HUES6 (cell line): ENCODE measurements at regions not wholly inside any gene's neighbourhood (a gene's known extent, or its start where the extent isn't known, plus 50 kb on each side); places are given as distances from the start of the nearest gene placed in this dataset.

Experiments
- H3K27ac ChIP-seq: 2 replicates; pipeline ENCODE4 v1.7.0; 2013; ENCODE audit warnings: low read depth, mild to moderate bottlenecking, low read length, inconsistent platforms
- H3K27me3 ChIP-seq: 2 replicates; pipeline ENCODE4 v1.6.1; 2013; ENCODE audit warnings: low read length; ENCODE audit not compliant: control insufficient read depth, insufficient read depth
- H3K36me3 ChIP-seq: 2 replicates; pipeline ENCODE4 v1.6.1; 2013; ENCODE audit warnings: low read length; ENCODE audit not compliant: control insufficient read depth, insufficient read depth
- H3K4me1 ChIP-seq: 2 replicates; pipeline ENCODE4 v1.6.1; 2013; ENCODE audit warnings: low read length; ENCODE audit not compliant: control insufficient read depth, insufficient read depth
- H3K4me3 ChIP-seq: 2 replicates; pipeline ENCODE4 v1.5.1; 2013; ENCODE audit warnings: low read depth, low read length
- H3K9ac ChIP-seq: one replicate; pipeline ENCODE4 v1.6.1; 2013; ENCODE audit warnings: mild to moderate bottlenecking, low read length
- H3K9me3 ChIP-seq: 2 replicates; pipeline ENCODE4 v1.6.1; 2013; ENCODE audit warnings: low read depth, low read length; ENCODE audit not compliant: control insufficient read depth, insufficient read depth

DNA sequence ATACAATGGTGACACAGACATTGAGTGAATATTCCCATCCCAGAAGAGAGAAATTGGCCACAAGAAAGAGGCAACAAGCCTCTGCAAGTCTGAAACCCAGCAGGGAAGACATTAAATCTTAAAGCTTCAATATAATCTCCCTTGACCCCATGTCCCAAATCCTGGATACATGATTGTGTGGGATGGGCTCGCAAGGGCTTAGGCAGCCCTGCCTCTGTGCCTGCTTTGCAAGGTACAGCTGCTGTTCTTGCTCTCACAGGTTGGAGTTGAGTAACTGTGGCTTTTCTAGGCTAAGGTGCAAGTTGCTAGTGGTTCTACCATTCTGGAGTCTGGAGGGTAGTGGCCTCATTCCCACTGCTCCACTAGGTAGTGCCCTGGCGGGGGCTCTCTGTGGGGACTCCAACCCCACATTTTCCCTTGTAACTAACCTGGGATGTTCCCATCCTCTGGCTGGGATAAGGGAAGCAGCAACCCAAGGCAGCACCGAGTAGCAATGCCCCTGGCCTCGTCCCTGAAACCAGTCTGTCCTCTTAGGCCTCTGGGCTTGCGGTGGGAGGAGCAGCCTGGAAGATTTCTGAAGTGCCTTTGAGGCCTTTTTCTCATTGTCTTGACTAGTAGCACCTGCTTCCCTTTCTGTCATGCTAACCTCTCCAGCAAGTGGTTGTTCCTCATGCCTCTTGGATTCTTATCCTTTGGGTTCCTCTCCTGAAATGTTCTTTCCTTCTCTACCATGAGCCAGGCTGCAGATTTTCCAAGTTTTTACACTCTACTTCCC is 90.0 kb downstream of the FAM174B start:
- Histone ChIP-seq H3K27ac (no peak overlapping the region), H3K9ac (no peak overlapping the region), H3K36me3 (no peaks in the 10 kb centered on the region), H3K9me3 (no peaks in the 10 kb centered on the region), H3K4me1 (no peaks in the 10 kb centered on the region), H3K27me3 (peaks cover 3% of the 10 kb centered on the region; the same call in 1 of the 2 replicates), H3K4me3 (no peak overlapping the region)

DNA sequence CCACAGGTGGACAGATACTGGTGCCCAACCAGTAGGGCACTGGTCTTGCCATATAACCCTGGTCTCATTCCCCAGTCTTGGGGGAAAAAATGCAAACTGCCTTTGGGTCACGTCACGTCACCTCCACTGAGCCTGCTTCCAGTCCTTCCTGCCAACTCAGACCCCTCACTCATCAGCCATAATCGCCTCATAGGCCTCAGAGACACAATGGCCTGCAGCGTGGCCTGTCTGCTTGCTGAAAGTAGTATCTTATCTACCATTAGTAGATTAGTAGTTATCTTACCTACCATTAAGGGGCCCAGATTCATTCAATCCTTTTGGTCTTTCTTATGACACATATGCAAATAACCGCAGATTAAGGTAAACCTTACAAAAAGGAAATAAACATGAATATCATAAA is 93.8 kb downstream of the FAM174B start:
- H3K9ac ChIP-seq, result no peak overlapping the region
- peaks cover 3% of the 10 kb centered on the region; the same call in 1 of the 2 replicates for H3K9me3 ChIP-seq
- H3K27me3 ChIP-seq, result no peaks in the 10 kb centered on the region
- no peaks in the 10 kb centered on the region for H3K36me3 ChIP-seq
- H3K4me1 ChIP-seq, result no peaks in the 10 kb centered on the region
- H3K4me3 ChIP-seq, result no peak overlapping the region
- H3K27ac ChIP-seq, result no peak overlapping the region

DNA sequence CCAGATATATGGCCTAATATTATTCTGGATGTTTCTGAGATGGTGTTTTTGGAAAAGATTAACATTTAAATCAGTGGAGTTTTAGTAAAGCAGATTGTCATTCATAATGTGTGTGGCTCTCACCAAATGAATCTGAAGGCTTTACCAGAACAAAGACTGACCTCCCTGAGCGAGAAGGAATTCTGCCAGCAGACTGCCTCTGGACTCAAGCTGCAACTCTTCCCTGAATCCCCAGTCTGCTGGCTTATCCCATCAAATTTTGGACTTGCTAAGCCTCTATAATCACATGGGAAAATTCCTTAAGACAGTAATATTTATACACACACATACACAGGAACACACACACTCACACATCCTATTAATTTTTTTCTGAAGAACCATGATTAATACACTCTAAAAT is 102.3 kb downstream of the FAM174B start:
- no peaks in the 10 kb centered on the region for H3K4me1 ChIP-seq
- H3K9ac ChIP-seq, result no peak overlapping the region
- no peaks in the 10 kb centered on the region; the same call in 1 of the 2 replicates for H3K36me3 ChIP-seq
- no peak overlapping the region for H3K27ac ChIP-seq
- H3K4me3 ChIP-seq, result no peak overlapping the region
- no peaks in the 10 kb centered on the region; the same call in 1 of the 2 replicates for H3K9me3 ChIP-seq
- no peaks in the 10 kb centered on the region for H3K27me3 ChIP-seq

DNA sequence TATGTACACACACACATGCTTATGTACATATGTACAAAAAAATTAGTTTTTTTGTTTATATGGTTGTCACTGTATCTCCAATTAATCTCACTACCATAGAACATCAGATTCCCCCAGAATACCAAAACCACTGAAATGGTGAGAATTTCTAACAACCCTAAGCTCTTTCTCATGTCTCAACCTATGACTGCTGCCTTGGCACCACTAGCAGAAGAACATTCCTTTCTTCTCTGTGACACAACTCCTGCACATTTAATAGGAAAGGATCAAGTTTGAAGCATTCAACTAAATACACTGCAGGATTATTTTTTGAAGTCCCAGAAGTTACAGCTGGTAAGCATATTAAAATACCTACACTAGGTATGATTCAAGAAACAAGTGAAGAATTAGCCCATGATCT is 109.6 kb downstream of the FAM174B start:
- Histone ChIP-seq H3K4me1 (no peaks in the 10 kb centered on the region), H3K9ac (no peak overlapping the region), H3K36me3 (no peaks in the 10 kb centered on the region; the same call in 1 of the 2 replicates), H3K9me3 (peaks cover 3% of the 10 kb centered on the region; the same call in 1 of the 2 replicates), H3K27me3 (no peaks in the 10 kb centered on the region), H3K4me3 (no peak overlapping the region), H3K27ac (no peak overlapping the region)

DNA sequence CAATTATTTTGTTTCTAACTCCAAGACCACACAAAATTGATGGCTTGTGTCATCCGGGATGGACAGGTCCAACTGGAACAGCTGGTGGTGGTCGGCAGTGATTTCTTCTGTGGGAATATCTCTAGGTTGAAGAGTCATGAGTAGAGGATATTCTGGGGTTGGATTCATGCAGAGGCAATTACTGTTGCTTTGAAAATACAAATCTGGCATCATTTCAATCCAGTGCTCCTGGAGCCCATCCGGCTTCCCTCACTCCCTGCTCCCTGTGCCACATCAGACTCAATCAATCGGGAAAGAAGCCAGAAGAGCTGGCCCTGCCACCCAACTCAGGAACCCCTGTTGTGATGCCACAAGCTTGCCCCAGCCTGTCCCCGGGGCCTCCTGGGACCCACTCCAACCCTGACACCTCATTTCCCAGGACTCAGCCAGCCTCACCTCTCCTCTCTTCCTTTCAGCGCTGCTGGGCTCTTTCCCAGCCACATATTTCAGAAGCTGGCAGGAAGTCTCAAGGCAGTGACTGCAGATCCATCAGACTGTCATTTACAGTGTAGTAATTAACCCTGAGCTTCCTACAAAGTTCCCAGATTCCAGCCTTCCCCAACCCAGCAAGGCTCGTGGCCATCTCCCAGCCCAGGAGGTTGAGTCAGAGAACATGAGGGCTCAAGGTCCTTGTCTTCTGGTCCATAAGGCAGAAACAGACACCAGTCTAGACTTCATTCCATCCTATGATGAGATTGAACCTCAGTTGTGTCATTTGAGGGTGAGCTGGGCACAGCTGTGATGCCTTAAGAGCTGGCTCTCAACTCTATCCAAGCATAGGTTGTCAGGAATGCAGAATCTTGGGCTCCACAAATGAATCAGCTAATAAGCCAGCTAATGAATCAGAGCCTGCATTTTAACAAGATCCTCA is 114.0 kb downstream of the FAM174B start:
- Histone ChIP-seq H3K9ac (no peak overlapping the region), H3K36me3 (peaks cover 4% of the 10 kb centered on the region; the same call in 1 of the 2 replicates), H3K9me3 (peaks cover 23% of the 10 kb centered on the region; the same call in 1 of the 2 replicates), H3K4me1 (no peaks in the 10 kb centered on the region), H3K27me3 (no peaks in the 10 kb centered on the region), H3K27ac (no peak overlapping the region), H3K4me3 (no peak overlapping the region)

DNA sequence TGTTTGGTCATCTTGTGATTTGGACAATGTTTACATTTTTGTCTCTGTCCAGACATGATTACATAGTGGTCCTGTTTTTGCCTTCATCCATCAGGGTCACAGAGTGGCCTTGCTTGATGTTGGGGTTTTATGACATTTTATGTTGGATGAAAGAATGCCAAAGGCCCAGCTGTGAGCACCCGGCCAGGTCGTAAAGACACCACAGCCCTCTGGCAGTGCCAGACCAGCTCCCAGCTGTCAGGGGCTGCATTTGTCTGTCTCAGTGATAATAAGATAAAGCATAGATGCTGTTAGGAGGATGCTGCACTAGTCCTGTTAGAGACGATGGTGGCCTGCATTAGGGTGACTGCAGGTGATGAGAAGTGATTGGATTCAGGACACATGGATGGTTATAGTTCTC is 117.5 kb downstream of the FAM174B start:
- H3K27ac ChIP-seq, result no peak overlapping the region
- H3K4me1 ChIP-seq, result no peaks in the 10 kb centered on the region
- H3K27me3 ChIP-seq, result no peaks in the 10 kb centered on the region
- no peak overlapping the region for H3K9ac ChIP-seq
- H3K9me3 ChIP-seq, result peaks cover 35% of the 10 kb centered on the region
- H3K4me3 ChIP-seq, result no peak overlapping the region
- H3K36me3 ChIP-seq, result peaks cover 32% of the 10 kb centered on the region; the same call in 1 of the 2 replicates

DNA sequence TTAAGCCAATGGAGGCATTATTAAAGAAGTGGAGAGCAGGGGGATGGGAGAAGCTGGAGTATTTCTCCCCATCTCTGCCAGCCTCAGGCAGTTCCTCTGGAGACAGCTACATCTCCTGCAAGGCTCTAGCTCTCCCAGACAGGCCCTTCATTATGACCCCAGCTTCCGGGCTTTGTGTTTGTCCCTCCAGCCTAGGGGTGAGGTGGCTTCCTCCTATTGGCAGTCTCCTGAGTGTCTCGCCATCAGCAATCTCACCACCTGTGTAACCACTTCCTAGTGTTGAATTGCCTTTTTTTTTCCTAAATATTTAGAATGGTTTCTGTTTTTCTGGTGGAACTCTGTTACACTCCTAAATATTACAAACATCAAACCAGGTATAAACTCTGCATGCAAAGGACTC is 122.3 kb downstream of the FAM174B start:
- Histone ChIP-seq H3K9ac (no peak overlapping the region), H3K4me3 (no peak overlapping the region), H3K27ac (no peak overlapping the region), H3K4me1 (no peaks in the 10 kb centered on the region), H3K36me3 (peaks cover 78% of the 10 kb centered on the region; the same call in 1 of the 2 replicates), H3K27me3 (no peaks in the 10 kb centered on the region), H3K9me3 (peaks cover 32% of the 10 kb centered on the region)

DNA sequence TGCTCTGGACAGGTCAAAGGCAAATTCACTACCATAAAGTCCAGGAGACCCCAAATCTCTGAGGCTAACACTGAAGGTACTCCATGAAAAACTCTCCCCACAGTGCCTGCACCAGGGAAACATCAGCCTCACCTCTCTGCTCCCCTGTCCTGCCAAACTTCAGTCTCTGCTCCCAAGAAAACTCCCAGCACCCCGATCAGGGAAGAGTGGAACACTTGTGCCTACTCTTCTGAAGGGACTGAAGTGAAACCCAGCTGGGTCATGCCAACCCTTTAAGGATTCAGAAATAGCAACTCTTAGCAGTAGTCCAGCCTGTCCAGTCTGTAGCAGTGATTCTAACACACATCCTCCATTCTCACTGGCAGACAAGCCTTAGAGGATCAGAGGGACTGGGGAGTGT is 124.2 kb downstream of the FAM174B start:
- Histone ChIP-seq H3K27ac (no peak overlapping the region), H3K4me3 (no peak overlapping the region), H3K27me3 (no peaks in the 10 kb centered on the region), H3K4me1 (no peaks in the 10 kb centered on the region), H3K9me3 (peaks cover 27% of the 10 kb centered on the region), H3K36me3 (peaks cover 89% of the 10 kb centered on the region; the same call in 1 of the 2 replicates), H3K9ac (no peak overlapping the region)

DNA sequence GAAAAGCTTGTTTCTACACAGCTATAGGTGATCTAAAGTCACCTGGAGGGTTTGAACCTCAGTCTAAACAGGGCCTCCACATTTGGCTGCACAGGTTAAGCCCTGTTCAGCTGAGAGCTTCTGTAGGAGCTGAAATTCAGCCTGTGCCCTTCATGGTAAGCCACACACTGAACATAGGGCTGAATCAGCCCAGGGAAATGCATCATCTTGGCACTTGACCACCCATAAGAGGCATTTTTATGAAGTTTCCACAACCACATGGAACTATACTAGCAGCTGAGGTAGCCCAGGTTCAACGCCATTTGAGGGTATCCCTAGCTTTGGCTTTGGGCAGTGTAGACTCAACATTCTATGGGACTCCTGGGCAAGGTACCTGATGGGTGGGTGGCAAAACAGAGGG is 126.8 kb downstream of the FAM174B start:
- no peak overlapping the region for H3K27ac ChIP-seq
- no peak overlapping the region for H3K4me3 ChIP-seq
- H3K36me3 ChIP-seq, result peaks cover 70% of the 10 kb centered on the region; the same call in 1 of the 2 replicates
- no peaks in the 10 kb centered on the region for H3K27me3 ChIP-seq
- H3K9me3 ChIP-seq, result peaks cover 17% of the 10 kb centered on the region
- H3K9ac ChIP-seq, result no peak overlapping the region
- H3K4me1 ChIP-seq, result no peaks in the 10 kb centered on the region

DNA sequence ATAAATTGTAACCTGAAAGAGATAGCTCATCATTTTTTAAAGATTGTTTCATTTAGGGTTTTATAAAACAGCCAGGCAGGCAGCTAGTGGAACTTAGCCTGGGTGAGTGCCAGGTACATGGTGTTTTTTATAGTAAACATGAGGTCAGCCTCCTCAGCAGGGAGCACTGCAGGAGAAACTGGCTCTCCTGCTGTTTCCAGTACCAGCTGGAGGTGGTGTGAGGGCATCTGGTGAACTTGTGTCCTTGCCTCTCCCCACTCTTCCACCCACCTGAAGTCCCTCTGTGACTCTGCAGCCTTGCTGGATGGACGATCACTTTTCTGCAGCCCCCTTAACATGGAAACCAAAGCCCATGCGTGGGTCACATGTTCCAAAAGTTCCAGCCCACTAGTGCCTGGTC is 128.4 kb downstream of the FAM174B start:
- Histone ChIP-seq H3K36me3 (peaks cover 58% of the 10 kb centered on the region; the same call in 1 of the 2 replicates), H3K27ac (no peak overlapping the region), H3K9me3 (peaks cover 15% of the 10 kb centered on the region)

More for the DNA sequence above, 128.4 kb downstream of the FAM174B start:
- Histone ChIP-seq H3K4me1 (no peaks in the 10 kb centered on the region), H3K9ac (no peak overlapping the region), H3K27me3 (no peaks in the 10 kb centered on the region), H3K4me3 (no peak overlapping the region)
